Activated naive CD8-positive, alpha-beta T cell treated with anti-CD3 and anti-CD28 coated beads, Interleukin-2, amount 50 U/mL, for 16 hours (primary cell): ENCODE measurements at regions not wholly inside any gene's neighbourhood (a gene's known extent, or its start where the extent isn't known, plus 50 kb on each side); places are given as distances from the start of the nearest gene placed in this dataset.

Source experiments
- DNase-seq: peaks from one replicate; pipeline ENCODE4 v3.0.0-alpha.2; 2020; ENCODE audit warnings: low read depth, low spot score

GRCh38 chr4:12186526-12186925 lies 757.8 kb upstream of the HS3ST1 start:
- DNase-seq = no peak

GRCh38 chr4:12178614-12179610 lies 750.2 kb upstream of the HS3ST1 start:
- DNase-seq = no peak

- no peak for DNase-seq
Measured at GRCh38 chr4:12177416-12177815, 748.7 kb upstream of the HS3ST1 start.

GRCh38 chr4:12173496-12173895 lies 744.8 kb upstream of the HS3ST1 start:
- no peak for DNase-seq

GRCh38 chr4:12172198-12172973 lies 743.7 kb upstream of the HS3ST1 start:
- no peak for DNase-seq

- no peak for DNase-seq
Measured at GRCh38 chr4:12170308-12170707, 741.6 kb upstream of the HS3ST1 start.

GRCh38 chr4:12165616-12166015 lies 736.9 kb upstream of the HS3ST1 start:
- no peak for DNase-seq

- no peak for DNase-seq
Measured at GRCh38 chr4:12146339-12146738, 717.6 kb upstream of the HS3ST1 start.

- DNase-seq = no peak
Measured at GRCh38 chr4:12145768-12146167, 717.1 kb upstream of the HS3ST1 start.

GRCh38 chr4:12145106-12145505 lies 716.4 kb upstream of the HS3ST1 start:
- no peak for DNase-seq

- no peak for DNase-seq
Measured at GRCh38 chr4:12144051-12144450, 715.4 kb upstream of the HS3ST1 start.

- DNase-seq = no peak
Measured at GRCh38 chr4:12140864-12141263, 712.2 kb upstream of the HS3ST1 start.

GRCh38 chr4:12139296-12139695 lies 710.6 kb upstream of the HS3ST1 start:
- no peak for DNase-seq

GRCh38 chr4:12138488-12138887 lies 709.8 kb upstream of the HS3ST1 start:
- no peak for DNase-seq

- no peak for DNase-seq
Measured at GRCh38 chr4:12137575-12137974, 708.9 kb upstream of the HS3ST1 start.

GRCh38 chr4:12126474-12126873 lies 697.8 kb upstream of the HS3ST1 start:
- no peak for DNase-seq

- DNase-seq = no peak
Measured at GRCh38 chr4:12124138-12124537, 695.4 kb upstream of the HS3ST1 start.

- no peak for DNase-seq
Measured at GRCh38 chr4:12123707-12124106, 695.0 kb upstream of the HS3ST1 start.

- no peak for DNase-seq
Measured at GRCh38 chr4:12122316-12122715, 693.6 kb upstream of the HS3ST1 start.

- DNase-seq = no peak
Measured at GRCh38 chr4:12120968-12121367, 692.3 kb upstream of the HS3ST1 start.

GRCh38 chr4:12118651-12119213 lies 690.0 kb upstream of the HS3ST1 start:
- no peak for DNase-seq

GRCh38 chr4:12116009-12116552 lies 687.4 kb upstream of the HS3ST1 start:
- DNase-seq = no peak
